Stimulated activated naive CD8-positive, alpha-beta T cell treated with anti-CD3 and anti-CD28 coated beads, Interleukin-15, Interleukin-2, amounts not matched to agents 100 ng/mL and 50 ng/mL, for 24 hours (primary cell): ENCODE measurements at regions not wholly inside any gene's neighbourhood (a gene's known extent, or its start where the extent isn't known, plus 50 kb on each side); places are given as distances from the start of the nearest gene placed in this dataset.
"Not testable (repeated sequence)": the region's sequence is repeated elsewhere in the genome, so short reads cannot be mapped to it uniquely, and the experiment has no call there.

Experiments used
- H3K27ac Mint-ChIP-seq: one replicate; pipeline ENCODE4 v1.8.0; 2021; ENCODE audit warnings: mild to moderate bottlenecking, mixed read lengths
- H3K27me3 Mint-ChIP-seq: one replicate; pipeline ENCODE4 v1.8.0; 2021; ENCODE audit warnings: mixed read lengths
- H3K36me3 Mint-ChIP-seq: one replicate; pipeline ENCODE4 v1.8.0; 2021; ENCODE audit warnings: low read depth, mixed read lengths
- H3K4me1 Mint-ChIP-seq: one replicate; pipeline ENCODE4 v1.8.0; 2021; ENCODE audit warnings: low read depth, mixed read lengths
- H3K4me3 Mint-ChIP-seq: one replicate; pipeline ENCODE4 v1.8.0; 2021; ENCODE audit warnings: mild to moderate bottlenecking, mixed read lengths
- H3K9me3 Mint-ChIP-seq: one replicate; pipeline ENCODE4 v1.8.0; 2021; ENCODE audit warnings: mixed read lengths

DNA sequence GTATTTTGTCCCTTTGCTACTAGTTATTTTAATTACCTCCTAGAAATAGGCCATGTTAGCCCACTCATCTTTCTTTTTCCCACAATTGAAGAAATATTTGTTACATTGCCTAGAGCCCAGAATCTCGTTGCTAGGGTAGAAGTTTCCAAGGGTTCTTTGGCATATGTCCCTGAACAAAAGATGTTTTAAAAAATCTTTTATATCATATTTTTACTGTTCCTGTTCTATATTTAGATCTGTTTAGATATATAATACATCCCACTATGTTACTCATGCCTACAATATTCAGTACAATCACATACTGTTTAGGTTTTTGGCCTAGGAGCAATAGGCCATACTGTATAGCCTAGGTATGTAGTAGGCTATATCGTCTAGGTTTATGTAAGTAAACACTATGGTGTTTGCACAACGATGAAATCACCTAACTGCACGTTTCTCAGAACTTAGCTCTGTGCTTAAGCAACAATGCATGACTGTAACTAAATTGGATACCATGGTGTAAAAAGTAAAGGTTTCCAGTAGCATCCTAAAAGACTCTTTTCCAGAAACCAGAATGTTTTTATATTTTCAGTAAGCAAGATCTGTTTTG, 236.0 kb upstream of the SLIT2 start:
- no peaks in the 10 kb centered on the region for H3K4me1 Mint-ChIP-seq
- no peak overlapping the region for H3K4me3 Mint-ChIP-seq
- no peaks in the 10 kb centered on the region for H3K36me3 Mint-ChIP-seq
- H3K9me3 Mint-ChIP-seq = no peaks in the 10 kb centered on the region
- H3K27me3 Mint-ChIP-seq = no peaks in the 10 kb centered on the region
- H3K27ac Mint-ChIP-seq = no peak overlapping the region

DNA sequence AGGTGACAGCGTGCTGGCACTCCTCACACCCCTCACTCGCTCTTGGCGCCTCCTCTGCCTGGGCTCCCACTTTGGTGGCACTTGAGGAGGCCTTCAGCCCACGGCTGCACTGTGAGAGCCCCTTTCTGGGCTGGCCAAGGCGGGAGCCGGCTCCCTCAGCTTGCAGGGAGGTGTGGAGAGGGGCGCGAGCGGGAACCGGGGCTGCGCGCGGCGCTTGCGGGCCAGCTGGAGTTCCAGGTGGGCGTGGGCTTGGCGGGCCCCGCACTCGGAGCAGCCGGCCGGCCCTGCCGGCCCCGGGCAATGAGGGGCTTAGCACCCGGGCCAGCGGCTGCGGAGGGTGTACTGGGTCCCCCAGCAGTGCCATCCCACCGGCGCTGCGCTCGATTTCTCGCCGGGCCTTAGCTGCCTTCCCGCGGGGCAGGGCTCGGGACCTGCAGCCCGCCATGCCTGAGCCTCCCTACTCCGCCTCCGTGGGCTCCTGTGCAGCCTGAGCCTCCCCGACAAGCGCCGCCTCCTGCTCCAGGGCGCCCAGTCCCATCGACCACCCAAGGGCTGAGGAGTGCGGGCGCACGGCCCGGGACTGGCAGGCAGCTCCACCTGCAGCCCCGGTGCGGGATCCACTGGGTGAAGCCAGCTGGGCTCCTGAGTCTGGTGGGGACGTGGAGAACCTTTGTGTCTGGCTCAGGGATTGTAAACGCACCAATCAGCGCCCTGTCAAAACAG, 247.7 kb upstream of the SLIT2 start:
- H3K27ac Mint-ChIP-seq, H3K27me3 Mint-ChIP-seq, H3K4me1 Mint-ChIP-seq, H3K36me3 Mint-ChIP-seq, H3K4me3 Mint-ChIP-seq, H3K9me3 Mint-ChIP-seq: not testable (repeated sequence)

DNA sequence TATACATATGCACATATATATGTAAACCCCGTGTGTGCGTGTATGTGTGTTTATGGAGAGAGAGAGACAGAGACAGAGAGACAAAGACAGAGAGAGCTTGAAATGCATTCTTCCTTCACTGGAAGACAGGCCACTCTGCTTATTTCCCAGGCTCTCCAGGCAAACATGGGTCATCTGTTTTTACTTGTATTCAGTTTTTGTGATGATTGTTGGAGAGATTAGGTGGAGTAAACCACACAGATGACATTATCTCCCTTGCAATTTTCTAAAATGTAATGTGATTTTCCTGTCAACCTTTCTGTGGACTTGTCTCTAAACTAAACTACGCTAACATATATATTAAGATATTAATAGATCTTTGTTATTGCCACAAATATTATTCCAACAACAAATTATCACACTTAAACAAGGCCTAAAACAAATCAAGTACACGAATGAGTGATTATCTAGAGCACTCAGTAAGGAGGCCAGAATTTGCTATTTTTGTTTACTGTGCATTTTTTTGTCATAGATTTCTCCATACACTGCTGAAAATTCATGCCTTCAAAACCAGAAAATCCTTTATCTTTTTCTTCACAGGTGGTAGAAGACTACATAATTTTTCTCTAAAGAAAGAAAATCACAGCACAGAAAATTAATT, 251.8 kb upstream of the SLIT2 start:
- H3K27ac Mint-ChIP-seq = no peak overlapping the region
- H3K4me1 Mint-ChIP-seq = no peaks in the 10 kb centered on the region
- H3K27me3 Mint-ChIP-seq = no peaks in the 10 kb centered on the region
- H3K36me3 Mint-ChIP-seq = no peaks in the 10 kb centered on the region
- no peak overlapping the region for H3K4me3 Mint-ChIP-seq
- H3K9me3 Mint-ChIP-seq = peaks cover 7% of the 10 kb centered on the region

DNA sequence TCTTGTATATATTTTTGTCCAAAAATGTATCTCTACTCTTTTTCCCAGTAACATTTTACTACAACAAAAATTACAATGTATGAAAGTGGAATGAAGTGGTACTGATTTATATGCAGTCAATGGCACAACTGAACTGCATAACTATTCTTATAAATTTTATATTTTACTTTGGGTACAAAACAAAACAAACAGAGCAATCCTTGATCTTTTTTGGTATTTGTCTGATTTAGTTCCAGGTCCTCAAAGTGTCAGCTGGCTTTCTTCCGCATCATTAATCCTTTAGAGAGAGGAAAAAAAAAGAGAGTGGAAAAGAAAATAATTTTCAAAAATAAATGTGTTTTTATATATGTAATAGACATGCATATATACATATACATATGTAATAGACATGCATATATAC, 252.4 kb upstream of the SLIT2 start:
- no peaks in the 10 kb centered on the region for H3K27me3 Mint-ChIP-seq
- H3K4me3 Mint-ChIP-seq = no peak overlapping the region
- H3K4me1 Mint-ChIP-seq = no peaks in the 10 kb centered on the region
- no peaks in the 10 kb centered on the region for H3K36me3 Mint-ChIP-seq
- peaks cover 4% of the 10 kb centered on the region for H3K9me3 Mint-ChIP-seq
- H3K27ac Mint-ChIP-seq = no peak overlapping the region

DNA sequence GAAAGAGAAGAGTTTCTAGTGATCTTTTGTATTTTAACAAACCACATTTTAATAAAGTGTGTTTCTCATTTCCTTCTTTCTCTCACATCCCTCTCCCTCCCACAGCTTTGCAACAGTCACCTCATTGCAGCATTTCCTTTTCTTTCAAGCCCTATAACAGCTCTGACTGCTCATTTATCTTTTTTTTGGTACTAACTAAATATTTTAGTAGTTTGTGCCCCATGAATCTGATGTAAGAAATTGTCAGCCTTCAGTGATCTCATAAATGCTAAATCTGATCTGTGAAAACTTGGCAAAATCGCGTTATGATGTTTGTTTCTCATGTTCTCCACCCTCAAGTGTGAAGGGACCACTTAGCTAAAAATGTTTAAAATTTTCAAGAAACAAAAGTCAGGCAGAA, 258.5 kb upstream of the SLIT2 start:
- no peaks in the 10 kb centered on the region for H3K27me3 Mint-ChIP-seq
- H3K9me3 Mint-ChIP-seq = peaks cover 10% of the 10 kb centered on the region
- no peak overlapping the region for H3K4me3 Mint-ChIP-seq
- no peak overlapping the region for H3K27ac Mint-ChIP-seq
- no peaks in the 10 kb centered on the region for H3K36me3 Mint-ChIP-seq
- no peaks in the 10 kb centered on the region for H3K4me1 Mint-ChIP-seq

DNA sequence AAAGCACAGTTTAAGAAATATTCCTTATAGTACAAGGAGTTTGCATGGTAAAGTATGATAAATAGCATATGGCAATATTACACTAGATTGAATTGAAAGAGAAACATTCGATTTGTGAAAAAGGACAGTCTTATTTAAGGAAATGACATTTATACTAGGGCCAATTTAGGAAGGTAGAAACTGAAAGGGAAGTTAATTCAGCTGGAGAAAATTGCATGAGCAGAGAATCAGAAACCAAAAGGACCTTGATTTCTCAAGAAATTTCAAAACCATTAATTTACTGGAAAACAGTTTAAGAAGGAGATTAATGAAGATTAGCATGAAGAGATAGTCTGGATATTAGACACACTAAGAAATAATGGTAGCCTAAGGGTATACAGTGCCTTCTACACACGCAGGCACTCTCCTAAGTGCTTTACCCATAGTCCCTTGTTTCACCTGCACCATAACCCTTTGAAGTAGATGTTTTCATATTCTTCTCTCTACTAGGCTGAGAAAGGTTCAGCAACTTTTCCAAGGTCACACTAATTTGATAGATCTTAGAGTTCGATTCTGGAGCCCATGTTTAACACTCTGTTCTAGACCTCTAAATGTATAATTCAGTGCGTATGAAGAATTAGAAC, 259.1 kb upstream of the SLIT2 start:
- no peak overlapping the region for H3K4me3 Mint-ChIP-seq
- H3K4me1 Mint-ChIP-seq = no peaks in the 10 kb centered on the region

DNA sequence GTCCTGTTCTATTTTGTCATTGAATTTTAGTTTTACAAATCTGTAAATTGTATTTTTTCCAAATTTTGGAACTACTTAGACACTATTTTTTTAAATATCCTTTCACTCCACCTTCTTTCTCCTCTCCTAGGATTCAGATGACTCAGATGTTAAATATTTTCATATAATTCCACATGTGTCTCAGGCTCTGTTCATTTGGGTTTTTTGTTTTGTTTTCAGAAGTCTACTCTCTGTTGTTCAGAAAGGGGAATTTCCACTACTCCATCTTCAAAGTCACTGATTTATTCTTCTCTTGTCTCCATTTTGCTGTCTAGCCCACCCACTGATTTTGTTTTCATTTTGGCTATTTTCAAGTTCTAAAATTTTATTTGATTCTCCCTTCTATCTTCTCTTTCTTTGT, 264.0 kb upstream of the SLIT2 start:
- Mint-ChIP-seq H3K9me3 (peaks cover 14% of the 10 kb centered on the region), H3K4me1 (no peaks in the 10 kb centered on the region), H3K36me3 (no peaks in the 10 kb centered on the region), H3K27ac (no peak overlapping the region), H3K27me3 (no peaks in the 10 kb centered on the region), H3K4me3 (no peak overlapping the region)

More for the DNA sequence above, 259.1 kb upstream of the SLIT2 start:
- H3K27me3 Mint-ChIP-seq = no peaks in the 10 kb centered on the region
- H3K9me3 Mint-ChIP-seq = peaks cover 10% of the 10 kb centered on the region
- no peak overlapping the region for H3K27ac Mint-ChIP-seq
- H3K36me3 Mint-ChIP-seq = no peaks in the 10 kb centered on the region

DNA sequence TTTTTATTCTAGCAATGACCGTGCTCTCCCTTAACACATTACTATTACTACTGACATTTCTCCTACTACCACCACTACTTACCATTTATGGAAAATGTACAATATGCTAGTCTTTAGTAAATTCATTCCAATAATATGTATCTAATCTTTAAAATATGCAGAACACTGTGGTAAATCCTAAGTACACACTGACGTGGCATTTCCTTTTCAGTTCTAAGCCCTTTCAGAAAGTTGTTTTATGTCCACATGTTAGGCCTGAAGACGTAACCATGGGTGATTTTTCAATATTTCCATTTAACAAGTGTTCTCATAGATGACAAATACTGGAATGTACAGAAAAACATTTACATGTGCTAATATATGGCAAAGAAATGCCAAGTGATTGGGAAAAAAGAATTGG, 268.6 kb upstream of the SLIT2 start:
- Mint-ChIP-seq H3K4me3 (no peak overlapping the region), H3K4me1 (no peaks in the 10 kb centered on the region), H3K36me3 (no peaks in the 10 kb centered on the region), H3K9me3 (peaks cover 15% of the 10 kb centered on the region), H3K27me3 (no peaks in the 10 kb centered on the region), H3K27ac (no peak overlapping the region)

DNA sequence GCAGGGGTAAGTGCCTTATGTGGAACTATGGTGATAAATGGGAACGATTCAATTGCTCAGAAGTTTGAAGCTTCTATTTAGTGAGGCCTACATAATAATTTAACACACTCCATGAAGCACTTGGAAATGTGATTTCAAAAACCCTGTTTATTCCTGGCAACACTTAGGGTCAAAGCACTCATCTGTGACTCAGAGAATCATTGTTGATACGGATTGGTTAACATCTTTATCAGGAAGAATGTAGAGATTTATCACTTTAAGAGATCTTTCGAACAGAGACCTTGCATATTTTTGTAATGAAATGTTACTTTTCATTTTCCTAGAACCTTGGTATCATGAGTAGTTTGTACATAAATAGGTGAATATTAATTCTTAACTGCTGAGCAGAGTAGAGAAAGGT, 269.1 kb upstream of the SLIT2 start:
- Mint-ChIP-seq H3K9me3 (peaks cover 20% of the 10 kb centered on the region), H3K27ac (no peak overlapping the region), H3K36me3 (no peaks in the 10 kb centered on the region), H3K4me1 (no peaks in the 10 kb centered on the region), H3K27me3 (no peaks in the 10 kb centered on the region), H3K4me3 (no peak overlapping the region)

DNA sequence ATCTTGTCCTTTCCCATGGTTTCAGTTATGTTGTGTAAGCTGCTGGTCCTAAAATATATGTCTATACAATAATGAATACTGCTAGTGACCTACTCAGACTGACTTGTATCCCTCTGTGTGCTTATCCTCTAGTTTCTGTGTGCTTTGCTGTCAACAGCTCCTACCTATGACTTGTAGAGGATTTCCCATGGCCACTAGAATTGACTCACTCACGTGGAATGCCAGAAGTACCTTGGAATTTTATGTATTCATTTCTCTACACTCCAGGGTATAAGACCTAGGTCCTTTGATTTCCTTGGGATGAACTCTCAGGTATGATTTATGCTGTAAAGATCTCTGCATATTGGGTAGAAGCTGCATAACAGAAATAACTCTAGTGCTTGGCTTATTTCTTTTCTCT, 279.9 kb upstream of the SLIT2 start:
- H3K27ac Mint-ChIP-seq = no peak overlapping the region
- H3K4me3 Mint-ChIP-seq = no peak overlapping the region
- peaks cover 14% of the 10 kb centered on the region for H3K9me3 Mint-ChIP-seq
- H3K36me3 Mint-ChIP-seq = no peaks in the 10 kb centered on the region
- no peaks in the 10 kb centered on the region for H3K27me3 Mint-ChIP-seq
- no peaks in the 10 kb centered on the region for H3K4me1 Mint-ChIP-seq

DNA sequence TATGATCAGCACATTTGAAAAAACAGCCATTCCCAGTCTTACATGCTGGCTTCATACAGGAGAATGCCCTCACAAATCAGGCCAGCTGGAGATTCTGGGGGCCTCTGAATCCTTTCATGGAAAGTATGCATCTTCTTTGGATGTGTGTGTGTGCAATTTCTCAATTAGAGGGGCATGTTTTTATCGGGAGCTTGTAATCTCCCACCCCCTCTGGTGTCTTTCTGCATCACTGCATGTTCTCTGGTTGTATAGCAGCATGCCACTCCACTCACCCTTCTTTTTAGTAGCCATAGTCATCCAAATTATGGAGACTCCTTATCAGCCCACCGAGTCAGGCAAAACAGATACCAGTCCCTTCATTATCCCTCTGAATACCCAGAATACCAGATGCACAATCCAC, 282.2 kb upstream of the SLIT2 start:
- Mint-ChIP-seq H3K27ac (no peak overlapping the region), H3K4me3 (no peak overlapping the region), H3K27me3 (no peaks in the 10 kb centered on the region), H3K4me1 (no peaks in the 10 kb centered on the region), H3K9me3 (peaks cover 8% of the 10 kb centered on the region), H3K36me3 (no peaks in the 10 kb centered on the region)

DNA sequence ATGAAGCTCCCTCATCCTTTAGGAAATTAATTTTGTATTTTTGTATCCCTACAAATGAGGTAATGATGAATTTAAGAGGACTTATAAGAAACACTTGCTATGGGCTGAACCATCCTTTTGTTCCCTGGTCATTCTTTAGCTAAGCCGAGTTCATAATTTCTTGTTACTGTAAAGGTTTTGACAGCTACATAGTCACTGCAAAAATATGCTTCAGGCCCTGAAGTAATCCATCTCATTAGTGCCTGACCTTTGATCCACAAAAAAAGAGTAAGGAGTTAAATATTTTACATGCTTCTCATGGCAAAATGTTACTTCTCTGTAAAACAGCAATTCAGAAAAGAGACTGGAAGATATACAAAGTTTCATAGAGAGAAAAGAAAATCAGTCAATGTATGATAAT, 290.6 kb upstream of the SLIT2 start:
- Mint-ChIP-seq H3K4me1 (no peaks in the 10 kb centered on the region), H3K9me3 (peaks cover 19% of the 10 kb centered on the region), H3K36me3 (no peaks in the 10 kb centered on the region), H3K4me3 (no peak overlapping the region), H3K27ac (no peak overlapping the region), H3K27me3 (no peaks in the 10 kb centered on the region)

DNA sequence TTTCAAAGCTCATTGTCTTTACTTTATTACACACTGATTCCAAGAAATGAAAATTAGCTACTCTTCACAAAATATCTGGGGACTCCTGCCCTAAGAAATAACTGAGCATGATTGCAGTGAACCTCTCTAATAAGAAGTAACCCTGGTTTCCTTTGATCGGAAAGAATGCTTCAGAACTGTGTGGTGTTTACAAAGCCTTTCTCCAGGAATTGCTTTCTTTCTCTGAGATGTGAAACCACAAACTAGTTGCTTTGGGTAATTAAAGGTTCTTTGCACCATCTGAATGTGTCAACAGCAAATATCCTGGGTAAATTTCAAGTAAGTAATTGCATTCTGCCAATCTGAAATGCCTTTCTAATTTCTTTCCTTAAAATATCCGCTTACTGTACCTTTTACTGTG, 292.9 kb upstream of the SLIT2 start:
- H3K4me3 Mint-ChIP-seq = no peak overlapping the region
- H3K9me3 Mint-ChIP-seq = peaks cover 21% of the 10 kb centered on the region
- H3K4me1 Mint-ChIP-seq = no peaks in the 10 kb centered on the region
- no peaks in the 10 kb centered on the region for H3K36me3 Mint-ChIP-seq
- no peaks in the 10 kb centered on the region for H3K27me3 Mint-ChIP-seq
- no peak overlapping the region for H3K27ac Mint-ChIP-seq

DNA sequence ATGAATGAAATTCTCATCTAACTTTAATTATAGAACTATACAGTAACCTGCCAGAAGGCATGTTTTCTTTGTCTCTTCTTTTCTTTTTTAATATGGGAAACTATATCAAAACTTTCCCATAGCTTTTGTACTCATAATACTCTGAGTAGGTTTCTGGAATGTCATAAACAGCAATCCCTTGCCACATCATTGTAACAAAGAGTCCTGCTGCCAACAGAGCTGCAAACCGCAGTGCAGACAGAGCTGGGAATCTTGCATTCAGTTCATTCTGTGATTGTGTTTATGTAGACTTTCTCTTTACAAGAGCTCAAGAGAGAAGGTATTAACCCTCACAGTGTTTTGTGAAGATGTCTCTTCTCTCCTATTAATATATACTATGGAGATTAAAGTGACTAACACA, 304.4 kb upstream of the SLIT2 start:
- peaks cover 4% of the 10 kb centered on the region for H3K9me3 Mint-ChIP-seq
- no peaks in the 10 kb centered on the region for H3K27me3 Mint-ChIP-seq
- no peak overlapping the region for H3K4me3 Mint-ChIP-seq
- no peaks in the 10 kb centered on the region for H3K36me3 Mint-ChIP-seq
- H3K27ac Mint-ChIP-seq = no peak overlapping the region
- H3K4me1 Mint-ChIP-seq = no peaks in the 10 kb centered on the region

DNA sequence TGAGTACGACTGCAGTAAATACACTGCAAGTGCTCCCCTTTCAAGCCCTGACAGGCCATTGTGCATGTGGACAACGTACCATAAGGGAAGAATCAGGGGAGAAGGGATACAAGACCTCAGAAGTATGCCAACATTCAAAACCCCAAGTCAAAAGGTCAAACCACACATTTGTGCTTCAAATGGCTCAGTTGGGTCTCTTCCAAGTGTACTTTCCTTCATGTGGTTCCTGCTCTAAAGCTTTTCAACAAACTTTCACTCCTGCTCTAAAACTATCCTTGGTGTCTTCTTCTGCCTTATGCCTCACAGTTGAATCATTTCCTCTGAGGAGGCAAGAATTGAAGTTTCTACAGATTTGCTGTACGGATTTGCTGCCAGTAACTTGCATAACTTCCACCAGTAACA, 305.7 kb upstream of the SLIT2 start:
- H3K4me3 Mint-ChIP-seq = no peak overlapping the region
- no peaks in the 10 kb centered on the region for H3K9me3 Mint-ChIP-seq
- H3K4me1 Mint-ChIP-seq = no peaks in the 10 kb centered on the region
- H3K27me3 Mint-ChIP-seq = no peaks in the 10 kb centered on the region
- no peaks in the 10 kb centered on the region for H3K36me3 Mint-ChIP-seq
- no peak overlapping the region for H3K27ac Mint-ChIP-seq
